GM18507 (cell line): ENCODE measurements at regions not wholly inside any gene's neighbourhood (a gene's known extent, or its start where the extent isn't known, plus 50 kb on each side); places are given as distances from the start of the nearest gene placed in this dataset.

Source experiments
- DNase-seq: peaks from one replicate; pipeline ENCODE4 v3.0.0; 2011; ENCODE audit warnings: low read depth; ENCODE audit not compliant: insufficient read length; ENCODE audit errors: extremely low spot score
- FAIRE-seq: peaks from 2 replicates; lab custom pipeline; 2011; peaks lifted over from hg19 to GRCh38; lab: Jason Lieb, UNC

GRCh38 chr1:223445402-223445801, 52.2 kb downstream of the CCDC185 start:
- no peak for FAIRE-seq

GRCh38 chr1:223453902-223454301, 60.7 kb downstream of the CCDC185 start:
- FAIRE-seq (no peak), DNase-seq (no peak)

More at GRCh38 chr1:223445402-223445801, 52.2 kb downstream of the CCDC185 start:
- no peak for DNase-seq

- no peak for DNase-seq
- no peak for FAIRE-seq
These were observed 61.7 kb downstream of the CCDC185 start for GRCh38 chr1:223454959-223455358.

GRCh38 chr1:223455470-223455869, 62.3 kb downstream of the CCDC185 start:
- DNase-seq: no peak
- FAIRE-seq: no peak

- FAIRE-seq: no peak
- DNase-seq: no peak
These were observed 63.5 kb downstream of the CCDC185 start for GRCh38 chr1:223456747-223457146.

GRCh38 chr1:223460566-223461189, 67.5 kb downstream of the CCDC185 start:
- DNase-seq (no peak), FAIRE-seq (no peak)

- DNase-seq (no peak), FAIRE-seq (no peak)
These were observed 68.9 kb downstream of the CCDC185 start for GRCh38 chr1:223462047-223462630.

- FAIRE-seq (no peak), DNase-seq (no peak)
These were observed 69.7 kb downstream of the CCDC185 start for GRCh38 chr1:223462866-223463404.

GRCh38 chr1:223466151-223466550, 72.9 kb downstream of the CCDC185 start:
- DNase-seq: no peak
- no peak for FAIRE-seq

- FAIRE-seq (no peak), DNase-seq (no peak)
These were observed 78.4 kb downstream of the CCDC185 start for GRCh38 chr1:223471566-223471965.

GRCh38 chr1:223472057-223472456, 78.8 kb downstream of the CCDC185 start:
- no peak for DNase-seq
- FAIRE-seq: no peak

- no peak for DNase-seq
- no peak for FAIRE-seq
These were observed 80.6 kb downstream of the CCDC185 start for GRCh38 chr1:223473601-223474344.

GRCh38 chr1:223474804-223475203, 81.6 kb downstream of the CCDC185 start:
- no peak for DNase-seq
- no peak for FAIRE-seq

- DNase-seq: no peak
- no peak for FAIRE-seq
These were observed 84.2 kb downstream of the CCDC185 start for GRCh38 chr1:223477456-223477855.

- DNase-seq (no peak), FAIRE-seq (no peak)
These were observed 85.4 kb downstream of the CCDC185 start for GRCh38 chr1:223478606-223479005.

GRCh38 chr1:223479261-223479660, 86.0 kb downstream of the CCDC185 start:
- FAIRE-seq: no peak

GRCh38 chr1:223479718-223480425, 86.7 kb downstream of the CCDC185 start:
- FAIRE-seq: no peak
- DNase-seq: no peak

More at GRCh38 chr1:223479261-223479660, 86.0 kb downstream of the CCDC185 start:
- DNase-seq: no peak

GRCh38 chr1:223482132-223482531, 88.9 kb downstream of the CCDC185 start:
- DNase-seq: no peak
- no peak for FAIRE-seq

- FAIRE-seq: peak; percentile 44
- no peak for DNase-seq
These were observed 89.6 kb downstream of the CCDC185 start for GRCh38 chr1:223482766-223483165.

GRCh38 chr1:223483511-223483910, 90.3 kb downstream of the CCDC185 start:
- FAIRE-seq (no peak), DNase-seq (no peak)
